KMS-11 (cell line): ENCODE measurements at regions not wholly inside any gene's neighbourhood (a gene's known extent, or its start where the extent isn't known, plus 50 kb on each side); places are given as distances from the start of the nearest gene placed in this dataset.

Source experiments
- H2AFZ ChIP-seq: fragments of 200-600 bp; sonication (generic); 2 replicates; pipeline ENCODE4 v1.6.1; 2016; ENCODE audit warnings: antibody characterized with exemption, mixed run types, low read depth
- H3K27ac ChIP-seq: fragments of 200-600 bp; sonication (generic); 2 replicates; pipeline ENCODE4 v1.6.1; 2016; ENCODE audit warnings: mild to moderate bottlenecking, mixed run types
- H3K27me3 ChIP-seq: fragments of 200-600 bp; sonication (generic); 2 replicates; pipeline ENCODE4 v1.6.1; 2017; ENCODE audit warnings: mild to moderate bottlenecking, low read depth, mixed run types, moderate library complexity; ENCODE audit not compliant: insufficient read depth
- H3K36me3 ChIP-seq: fragments of 200-600 bp; sonication (generic); 2 replicates; pipeline ENCODE4 v1.6.1; 2017; ENCODE audit warnings: mild to moderate bottlenecking, mixed run types; ENCODE audit not compliant: insufficient read depth
- H3K4me1 ChIP-seq: fragments of 200-600 bp; sonication (generic); 2 replicates; pipeline ENCODE4 v1.6.1; 2016; ENCODE audit warnings: mild to moderate bottlenecking, low read depth, mixed run types; ENCODE audit not compliant: poor library complexity, severe bottlenecking
- H3K4me2 ChIP-seq: fragments of 200-600 bp; sonication (generic); 2 replicates; pipeline ENCODE4 v1.7.0; 2016; ENCODE audit warnings: mild to moderate bottlenecking, mixed run types
- H3K4me3 ChIP-seq: fragments of 200-600 bp; sonication (generic); IDR thresholded peaks from 2 replicates; pipeline ENCODE4 v1.6.1; 2017; ENCODE audit warnings: low read depth, low read length, mixed read lengths; ENCODE audit not compliant: insufficient read depth
- H3K79me2 ChIP-seq: fragments of 200-600 bp; sonication (generic); 2 replicates; pipeline ENCODE4 v1.6.1; 2016; ENCODE audit warnings: low read depth, mixed run types; ENCODE audit not compliant: insufficient read depth
- H3K9ac ChIP-seq: fragments of 200-600 bp; sonication (generic); 2 replicates; pipeline ENCODE4 v1.6.1; 2016; ENCODE audit warnings: mild to moderate bottlenecking, mixed run types
- H4K20me1 ChIP-seq: fragments of 200-600 bp; sonication (generic); 2 replicates; pipeline ENCODE4 v1.6.1; 2016; ENCODE audit warnings: mild to moderate bottlenecking, mixed run types; ENCODE audit not compliant: insufficient read depth
- TF ChIP-seq, protein P1 (sequence below): fragments of 200-600 bp; sonication (generic); conservative IDR thresholded peaks from 2 replicates; pipeline ENCODE4 v1.6.1; 2017; ENCODE audit warnings: low read depth, mild to moderate bottlenecking, antibody characterized with exemption, low read length, moderate library complexity, mixed read lengths

DNA sequence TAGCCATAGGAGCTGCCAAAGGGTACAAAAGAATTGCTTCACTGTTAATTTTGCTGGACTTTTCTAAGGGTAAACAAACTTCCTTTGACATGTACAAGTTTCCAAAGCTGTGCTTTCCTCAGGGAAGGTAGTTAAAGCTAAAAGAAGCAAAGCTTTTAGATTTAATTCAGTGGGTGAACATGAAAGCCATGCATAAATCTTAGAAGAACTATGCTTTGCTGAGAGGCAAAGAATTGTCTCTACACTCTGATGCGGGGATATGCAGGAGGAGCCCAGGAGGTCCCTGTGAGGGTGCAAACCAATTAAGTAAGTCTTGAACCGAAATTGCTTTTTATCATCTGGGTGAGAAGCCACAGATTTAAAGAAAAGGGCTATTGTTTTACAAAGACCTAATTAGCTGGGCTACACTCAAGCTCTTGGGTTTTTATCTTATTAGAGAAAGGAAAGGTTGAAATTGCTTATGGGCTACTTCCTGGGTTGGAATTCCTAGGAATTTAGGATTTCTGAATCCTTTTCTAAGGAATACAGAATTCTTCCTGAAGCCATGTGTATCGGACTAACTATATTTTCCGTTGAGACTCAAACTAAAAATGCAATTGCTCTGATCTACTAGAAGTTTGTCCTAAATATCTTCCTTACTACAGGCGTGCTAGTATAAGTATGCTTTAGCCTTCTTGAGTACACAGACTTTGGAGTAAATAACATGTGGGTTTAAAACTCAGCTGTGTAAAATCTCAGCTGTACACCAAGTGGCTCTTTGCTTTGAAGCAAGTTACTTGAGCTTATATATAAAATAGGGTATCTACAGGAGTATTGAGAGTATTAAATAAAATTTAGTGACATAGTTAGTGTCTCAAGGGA lies 188.4 kb upstream of the ANK2 start:
- no peak overlapping the region for H3K4me2 ChIP-seq
- no peak overlapping the region for H3K27ac ChIP-seq
- no peak overlapping the region for H3K9ac ChIP-seq
- H3K27me3 ChIP-seq = no peaks in the 10 kb centered on the region
- no peaks in the 10 kb centered on the region for H3K4me1 ChIP-seq
- TF ChIP-seq, protein P1, sequence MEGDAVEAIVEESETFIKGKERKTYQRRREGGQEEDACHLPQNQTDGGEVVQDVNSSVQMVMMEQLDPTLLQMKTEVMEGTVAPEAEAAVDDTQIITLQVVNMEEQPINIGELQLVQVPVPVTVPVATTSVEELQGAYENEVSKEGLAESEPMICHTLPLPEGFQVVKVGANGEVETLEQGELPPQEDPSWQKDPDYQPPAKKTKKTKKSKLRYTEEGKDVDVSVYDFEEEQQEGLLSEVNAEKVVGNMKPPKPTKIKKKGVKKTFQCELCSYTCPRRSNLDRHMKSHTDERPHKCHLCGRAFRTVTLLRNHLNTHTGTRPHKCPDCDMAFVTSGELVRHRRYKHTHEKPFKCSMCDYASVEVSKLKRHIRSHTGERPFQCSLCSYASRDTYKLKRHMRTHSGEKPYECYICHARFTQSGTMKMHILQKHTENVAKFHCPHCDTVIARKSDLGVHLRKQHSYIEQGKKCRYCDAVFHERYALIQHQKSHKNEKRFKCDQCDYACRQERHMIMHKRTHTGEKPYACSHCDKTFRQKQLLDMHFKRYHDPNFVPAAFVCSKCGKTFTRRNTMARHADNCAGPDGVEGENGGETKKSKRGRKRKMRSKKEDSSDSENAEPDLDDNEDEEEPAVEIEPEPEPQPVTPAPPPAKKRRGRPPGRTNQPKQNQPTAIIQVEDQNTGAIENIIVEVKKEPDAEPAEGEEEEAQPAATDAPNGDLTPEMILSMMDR = no peak
- no peaks in the 10 kb centered on the region for H3K79me2 ChIP-seq
- no peak overlapping the region for H2AFZ ChIP-seq
- H4K20me1 ChIP-seq = no peaks in the 10 kb centered on the region
- no peak overlapping the region for H3K4me3 ChIP-seq
- H3K36me3 ChIP-seq = no peaks in the 10 kb centered on the region

DNA sequence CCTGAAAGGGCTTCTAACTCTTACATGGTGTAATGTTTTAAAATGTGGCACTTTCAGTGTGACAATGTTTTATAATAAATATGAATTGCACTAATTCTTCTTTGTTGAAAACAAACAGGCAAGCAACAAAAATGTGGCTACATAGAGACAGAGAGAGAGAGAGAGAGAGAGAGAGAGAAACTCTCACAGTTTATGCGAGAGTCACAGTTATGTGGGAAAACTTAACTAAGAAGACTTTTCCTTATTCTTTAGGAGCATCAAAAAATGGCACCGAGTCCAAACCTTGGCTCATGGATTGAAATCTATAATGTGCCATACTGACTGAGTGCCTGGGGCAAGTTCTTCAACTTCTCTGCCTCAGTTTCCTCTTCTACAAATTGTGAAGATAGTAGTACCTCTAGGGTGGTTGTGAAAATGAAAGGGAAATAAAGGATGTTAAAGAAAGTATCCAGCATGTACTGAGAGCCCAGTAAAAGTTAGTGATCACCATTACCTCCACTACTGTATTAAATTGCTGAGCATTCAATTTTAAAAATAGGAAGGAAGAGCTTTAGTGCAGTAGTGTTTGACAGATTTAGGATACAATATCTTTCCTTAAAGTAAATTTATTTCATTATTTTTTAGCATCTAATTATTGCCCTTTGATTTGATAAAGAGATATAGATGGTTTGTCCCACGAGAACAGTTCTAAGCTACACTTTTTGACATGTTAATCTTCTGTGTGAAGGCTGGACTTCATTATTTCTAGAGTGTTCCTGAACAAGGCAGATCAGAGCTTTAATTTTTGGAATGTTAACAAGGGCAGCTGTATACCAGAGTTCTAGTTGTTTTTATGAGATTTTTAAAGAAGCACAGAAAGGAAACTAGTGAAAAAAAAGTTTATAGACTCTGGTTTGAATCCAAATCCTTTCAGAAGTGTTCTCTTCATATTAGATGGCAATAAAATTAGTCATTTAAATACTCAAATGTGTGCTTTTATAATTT lies 187.5 kb upstream of the ANK2 start:
- H3K79me2 ChIP-seq = no peaks in the 10 kb centered on the region
- no peak overlapping the region for H3K9ac ChIP-seq
- TF ChIP-seq, protein P1 = no peak
- no peaks in the 10 kb centered on the region for H3K4me1 ChIP-seq
- H2AFZ ChIP-seq = no peak overlapping the region
- H3K27me3 ChIP-seq = no peaks in the 10 kb centered on the region
- no peak overlapping the region for H3K4me3 ChIP-seq
- no peaks in the 10 kb centered on the region for H3K36me3 ChIP-seq
- no peak overlapping the region for H3K27ac ChIP-seq
- H3K4me2 ChIP-seq = no peak overlapping the region
- H4K20me1 ChIP-seq = no peaks in the 10 kb centered on the region

DNA sequence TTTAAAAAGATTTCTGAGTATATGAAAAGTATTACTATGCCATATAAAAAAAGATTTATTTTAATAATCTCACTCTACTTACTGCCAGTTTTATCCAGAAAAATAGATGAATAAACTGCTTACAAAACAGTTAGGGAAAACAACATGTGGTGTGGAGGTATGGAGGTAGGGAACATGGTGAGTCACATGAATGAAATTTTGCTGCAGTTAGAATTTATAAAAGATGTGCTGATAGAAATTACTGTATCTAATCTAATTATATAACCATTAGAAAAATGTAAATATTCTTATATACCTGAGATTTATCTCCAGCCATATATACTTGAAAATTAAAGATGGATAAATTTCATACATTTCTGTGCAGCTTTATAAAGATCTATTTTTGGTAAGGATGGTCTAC lies 184.0 kb upstream of the ANK2 start:
- H3K79me2 ChIP-seq = no peaks in the 10 kb centered on the region
- no peaks in the 10 kb centered on the region for H3K4me1 ChIP-seq
- H4K20me1 ChIP-seq = no peaks in the 10 kb centered on the region
- H2AFZ ChIP-seq = no peak overlapping the region
- H3K4me3 ChIP-seq = no peak overlapping the region
- TF ChIP-seq, protein P1 = no peak
- H3K4me2 ChIP-seq = no peak overlapping the region
- no peak overlapping the region for H3K9ac ChIP-seq
- H3K27ac ChIP-seq = no peak overlapping the region
- no peaks in the 10 kb centered on the region for H3K27me3 ChIP-seq
- no peaks in the 10 kb centered on the region for H3K36me3 ChIP-seq

DNA sequence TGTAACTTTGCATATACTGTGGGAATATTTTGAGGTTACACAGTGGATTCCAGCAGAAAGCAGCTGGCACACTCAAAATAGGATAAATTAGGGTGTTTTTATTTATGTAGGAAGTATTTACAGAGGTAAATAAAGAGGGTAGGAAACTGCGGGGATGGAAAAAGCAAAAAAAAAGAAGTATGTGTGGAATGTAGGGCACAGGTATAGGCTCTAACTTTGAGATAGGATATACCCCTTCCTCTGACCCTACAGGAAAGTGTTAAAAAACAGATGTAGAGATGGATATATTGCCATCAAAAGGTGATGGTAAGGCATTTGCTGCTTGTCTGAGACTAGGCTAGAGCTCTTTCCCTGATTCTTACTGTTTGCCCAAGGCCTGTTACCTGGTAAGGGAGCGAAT lies 173.1 kb upstream of the ANK2 start:
- Histone ChIP-seq H3K79me2 (no peaks in the 10 kb centered on the region), H3K36me3 (no peaks in the 10 kb centered on the region), H3K9ac (no peak overlapping the region), H3K27me3 (no peaks in the 10 kb centered on the region), H3K4me2 (no peak overlapping the region), H4K20me1 (no peaks in the 10 kb centered on the region), H3K4me3 (no peak overlapping the region), H2AFZ (no peak overlapping the region), H3K4me1 (no peaks in the 10 kb centered on the region), H3K27ac (no peak overlapping the region)
- TF ChIP-seq, protein P1 = no peak
